GM21423 (cell line): ENCODE measurements at regions not wholly inside any gene's neighbourhood (a gene's known extent, or its start where the extent isn't known, plus 50 kb on each side); places are given as distances from the start of the nearest gene placed in this dataset.

ENCODE experiments used
- ATAC-seq: cut with Tn5 transposase; IDR thresholded peaks from one replicate; pipeline ENCODE4 v1.9.1; 2021; ENCODE audit warnings: mild to moderate bottlenecking, moderate library complexity; ENCODE audit not compliant: unreplicated experiment

GRCh38 chr10:78992333-78992732 is 76.4 kb upstream of the ZMIZ1 start:
- peak; percentile 52 for ATAC-seq

- no peak for ATAC-seq
Measured at GRCh38 chr10:78993261-78993945, 75.4 kb upstream of the ZMIZ1 start.

- no peak for ATAC-seq
Measured at GRCh38 chr10:78995987-78996791, 72.6 kb upstream of the ZMIZ1 start.

GRCh38 chr10:78996792-78997129 is 72.0 kb upstream of the ZMIZ1 start:
- ATAC-seq: no peak

GRCh38 chr10:78997635-78998618 is 70.8 kb upstream of the ZMIZ1 start:
- no peak for ATAC-seq

GRCh38 chr10:79001082-79001885 is 67.5 kb upstream of the ZMIZ1 start:
- ATAC-seq: no peak

- no peak for ATAC-seq
Measured at GRCh38 chr10:79002336-79002735, 66.4 kb upstream of the ZMIZ1 start.

- no peak for ATAC-seq
Measured at GRCh38 chr10:79003183-79004100, 65.3 kb upstream of the ZMIZ1 start.

- ATAC-seq: no peak
Measured at GRCh38 chr10:79004311-79004710, 64.5 kb upstream of the ZMIZ1 start.

- no peak for ATAC-seq
Measured at GRCh38 chr10:79005126-79005810, 63.5 kb upstream of the ZMIZ1 start.

GRCh38 chr10:79007018-79007417 is 61.7 kb upstream of the ZMIZ1 start:
- no peak for ATAC-seq

- ATAC-seq: no peak
Measured at GRCh38 chr10:79007421-79008319, 61.1 kb upstream of the ZMIZ1 start.

GRCh38 chr10:79009145-79009544 is 59.6 kb upstream of the ZMIZ1 start:
- ATAC-seq: no peak

- ATAC-seq: no peak
Measured at GRCh38 chr10:79012567-79012966, 56.2 kb upstream of the ZMIZ1 start.

- no peak for ATAC-seq
Measured at GRCh38 chr10:79013406-79013987, 55.3 kb upstream of the ZMIZ1 start.

GRCh38 chr10:79014796-79015195 is 54.0 kb upstream of the ZMIZ1 start:
- no peak for ATAC-seq

- no peak for ATAC-seq
Measured at GRCh38 chr10:79017882-79018520, 50.8 kb upstream of the ZMIZ1 start.
